ENCODE measurements at regions not wholly inside any gene's neighbourhood (a gene's known extent, or its start where the extent isn't known, plus 50 kb on each side); places are given as distances from the start of the nearest gene placed in this dataset.

DNA sequence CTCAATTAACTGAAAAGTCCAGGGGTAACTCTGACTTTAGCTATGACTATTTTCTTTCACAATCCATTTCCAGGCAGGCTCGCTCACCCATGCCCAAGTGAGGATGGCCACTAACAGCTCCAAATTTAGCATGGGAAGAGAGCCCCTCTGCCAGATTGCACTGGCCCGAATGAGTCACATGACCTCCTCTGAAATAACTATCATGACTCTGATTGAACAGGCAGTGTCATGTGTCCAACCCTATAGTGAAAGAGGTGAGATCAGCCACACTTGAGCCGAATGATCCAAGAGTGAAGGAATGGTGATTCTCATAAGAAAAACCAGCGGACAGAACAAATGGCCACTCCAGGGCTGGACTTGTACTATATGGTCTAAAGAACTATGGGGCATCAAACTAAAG is 242.3 kb downstream of the NSG2 start:
- ATAC-seq (no peak), DNase-seq (ENCODE audit: low read depth, low spot score) (no peak), FAIRE-seq (no peak)
- WGBS (ENCODE audit: insufficient coverage, insufficient replicate concordance, low lambda C conversion rate, missing lambda C conversion rate), result 38% methylated on average over 4 of the region's 4 CpGs
- Histone ChIP-seq H3K4me3 (no peak overlapping the region), H3K9me3 (replicated peaks; ENCODE audit: control insufficient read depth, insufficient read depth, low read length) (no peaks in the 10 kb centered on the region; the same call in 2 of the 3 replicates), H3K9ac (ENCODE audit: control insufficient read depth, insufficient read depth, low read length) (no peak overlapping the region), H3K79me2 (ENCODE audit: control insufficient read depth, insufficient read depth, low read length) (no peaks in the 10 kb centered on the region), H3K27me3 (replicated peaks in 1 of 2; ENCODE audit: control insufficient read depth in 2 of 2, insufficient read depth in 2 of 2, low read length in 1 of 2) (no peaks in the 10 kb centered on the region), H3K4me1 (ENCODE audit: control insufficient read depth, insufficient read depth, low read length) (peaks cover 15% of the 10 kb centered on the region; the same call in 1 of the 2 replicates), H4K20me1 (ENCODE audit: control insufficient read depth, insufficient read depth) (no peaks in the 10 kb centered on the region), H2AFZ (ENCODE audit: control insufficient read depth, low read depth, low read length) (no peak overlapping the region), H3K4me2 (ENCODE audit: control insufficient read depth, insufficient read depth) (no peak overlapping the region), H3K27ac (ENCODE audit: control insufficient read depth, insufficient read depth) (no peak overlapping the region), H3K36me3 (ENCODE audit: control insufficient read depth in 2 of 2, insufficient read depth in 2 of 2, low read length in 1 of 2) (no peaks in the 10 kb centered on the region)
- ChIA-PET POLR2A (interaction anchor here (0.8 kb wide), 1 partner anchor 14 kb away, joined by 3 read pairs; no protein-coding TSS in a partner anchor), SMC1A (ENCODE audit: uncharacterized antibody, unreplicated experiment) (interaction anchor here (1.0 to 1.6 kb wide), 4 partner anchors 9 to 19 kb away, joined by 3 to 8 read pairs (median 4); no protein-coding TSS in a partner anchor), CTCF (no interaction called here), RAD21 (ENCODE audit: unreplicated experiment) (no interaction called here)
- TF ChIP-seq GABPA (IDR thresholded peaks at IDR 0.05; ENCODE audit: low read depth), result no peak
- TF ChIP-seq CBX5 (IDR thresholded peaks at IDR 0.05; ENCODE audit: low read depth), result no peak
- TF ChIP-seq PML (IDR thresholded peaks at IDR 0.05; ENCODE audit: low read length), result no peak
- TF ChIP-seq RAD51 (IDR thresholded peaks at IDR 0.05), result peak; percentile 57; the same call in 1 of the 2 replicates
- no peak for TF ChIP-seq POLR2AphosphoS5 (IDR thresholded peaks at IDR 0.05; ENCODE audit: low read length)
- TF ChIP-seq, protein P1, sequence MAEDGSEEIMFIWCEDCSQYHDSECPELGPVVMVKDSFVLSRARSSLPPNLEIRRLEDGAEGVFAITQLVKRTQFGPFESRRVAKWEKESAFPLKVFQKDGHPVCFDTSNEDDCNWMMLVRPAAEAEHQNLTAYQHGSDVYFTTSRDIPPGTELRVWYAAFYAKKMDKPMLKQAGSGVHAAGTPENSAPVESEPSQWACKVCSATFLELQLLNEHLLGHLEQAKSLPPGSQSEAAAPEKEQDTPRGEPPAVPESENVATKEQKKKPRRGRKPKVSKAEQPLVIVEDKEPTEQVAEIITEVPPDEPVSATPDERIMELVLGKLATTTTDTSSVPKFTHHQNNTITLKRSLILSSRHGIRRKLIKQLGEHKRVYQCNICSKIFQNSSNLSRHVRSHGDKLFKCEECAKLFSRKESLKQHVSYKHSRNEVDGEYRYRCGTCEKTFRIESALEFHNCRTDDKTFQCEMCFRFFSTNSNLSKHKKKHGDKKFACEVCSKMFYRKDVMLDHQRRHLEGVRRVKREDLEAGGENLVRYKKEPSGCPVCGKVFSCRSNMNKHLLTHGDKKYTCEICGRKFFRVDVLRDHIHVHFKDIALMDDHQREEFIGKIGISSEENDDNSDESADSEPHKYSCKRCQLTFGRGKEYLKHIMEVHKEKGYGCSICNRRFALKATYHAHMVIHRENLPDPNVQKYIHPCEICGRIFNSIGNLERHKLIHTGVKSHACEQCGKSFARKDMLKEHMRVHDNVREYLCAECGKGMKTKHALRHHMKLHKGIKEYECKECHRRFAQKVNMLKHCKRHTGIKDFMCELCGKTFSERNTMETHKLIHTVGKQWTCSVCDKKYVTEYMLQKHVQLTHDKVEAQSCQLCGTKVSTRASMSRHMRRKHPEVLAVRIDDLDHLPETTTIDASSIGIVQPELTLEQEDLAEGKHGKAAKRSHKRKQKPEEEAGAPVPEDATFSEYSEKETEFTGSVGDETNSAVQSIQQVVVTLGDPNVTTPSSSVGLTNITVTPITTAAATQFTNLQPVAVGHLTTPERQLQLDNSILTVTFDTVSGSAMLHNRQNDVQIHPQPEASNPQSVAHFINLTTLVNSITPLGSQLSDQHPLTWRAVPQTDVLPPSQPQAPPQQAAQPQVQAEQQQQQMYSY (CRISPR knock-in tag; IDR thresholded peaks at IDR 0.05), result no peak
- TF ChIP-seq SUPT20H (IDR thresholded peaks at IDR 0.05; ENCODE audit: borderline replicate concordance, control insufficient read depth, low read depth, low read length), result no peak
- TF ChIP-seq, protein P2, sequence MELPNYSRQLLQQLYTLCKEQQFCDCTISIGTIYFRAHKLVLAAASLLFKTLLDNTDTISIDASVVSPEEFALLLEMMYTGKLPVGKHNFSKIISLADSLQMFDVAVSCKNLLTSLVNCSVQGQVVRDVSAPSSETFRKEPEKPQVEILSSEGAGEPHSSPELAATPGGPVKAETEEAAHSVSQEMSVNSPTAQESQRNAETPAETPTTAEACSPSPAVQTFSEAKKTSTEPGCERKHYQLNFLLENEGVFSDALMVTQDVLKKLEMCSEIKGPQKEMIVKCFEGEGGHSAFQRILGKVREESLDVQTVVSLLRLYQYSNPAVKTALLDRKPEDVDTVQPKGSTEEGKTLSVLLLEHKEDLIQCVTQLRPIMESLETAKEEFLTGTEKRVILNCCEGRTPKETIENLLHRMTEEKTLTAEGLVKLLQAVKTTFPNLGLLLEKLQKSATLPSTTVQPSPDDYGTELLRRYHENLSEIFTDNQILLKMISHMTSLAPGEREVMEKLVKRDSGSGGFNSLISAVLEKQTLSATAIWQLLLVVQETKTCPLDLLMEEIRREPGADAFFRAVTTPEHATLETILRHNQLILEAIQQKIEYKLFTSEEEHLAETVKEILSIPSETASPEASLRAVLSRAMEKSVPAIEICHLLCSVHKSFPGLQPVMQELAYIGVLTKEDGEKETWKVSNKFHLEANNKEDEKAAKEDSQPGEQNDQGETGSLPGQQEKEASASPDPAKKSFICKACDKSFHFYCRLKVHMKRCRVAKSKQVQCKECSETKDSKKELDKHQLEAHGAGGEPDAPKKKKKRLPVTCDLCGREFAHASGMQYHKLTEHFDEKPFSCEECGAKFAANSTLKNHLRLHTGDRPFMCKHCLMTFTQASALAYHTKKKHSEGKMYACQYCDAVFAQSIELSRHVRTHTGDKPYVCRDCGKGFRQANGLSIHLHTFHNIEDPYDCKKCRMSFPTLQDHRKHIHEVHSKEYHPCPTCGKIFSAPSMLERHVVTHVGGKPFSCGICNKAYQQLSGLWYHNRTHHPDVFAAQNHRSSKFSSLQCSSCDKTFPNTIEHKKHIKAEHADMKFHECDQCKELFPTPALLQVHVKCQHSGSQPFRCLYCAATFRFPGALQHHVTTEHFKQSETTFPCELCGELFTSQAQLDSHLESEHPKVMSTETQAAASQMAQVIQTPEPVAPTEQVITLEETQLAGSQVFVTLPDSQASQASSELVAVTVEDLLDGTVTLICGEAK (IDR thresholded peaks at IDR 0.05; ENCODE audit: borderline replicate concordance), result no peak
- in situ Hi-C loops (cut with MboI), result no loop called here
- no TSS peak for BruUV-seq (replicated peaks)
- intact Hi-C loops (cut with micrococcal nuclease; ENCODE audit: unreplicated experiment), result no loop called here

All from GM12878 (cell line).